Muscle of arm (tissue), 1 donor: ENCODE measurements at regions not wholly inside any gene's neighbourhood (a gene's known extent, or its start where the extent isn't known, plus 50 kb on each side); places are given as distances from the start of the nearest gene placed in this dataset.
"Not testable (repeated sequence)": the region's sequence is repeated elsewhere in the genome, so short reads cannot be mapped to it uniquely, and the experiment has no call there.

Experiments used
- DNase-seq: peaks from one replicate; pipeline ENCODE4 v3.0.0-alpha.2; 2013

- not testable (repeated sequence) for DNase-seq
Measured at GRCh38 chrX:92081250-92081649, 302.1 kb downstream of the PCDH11X start.

DNA sequence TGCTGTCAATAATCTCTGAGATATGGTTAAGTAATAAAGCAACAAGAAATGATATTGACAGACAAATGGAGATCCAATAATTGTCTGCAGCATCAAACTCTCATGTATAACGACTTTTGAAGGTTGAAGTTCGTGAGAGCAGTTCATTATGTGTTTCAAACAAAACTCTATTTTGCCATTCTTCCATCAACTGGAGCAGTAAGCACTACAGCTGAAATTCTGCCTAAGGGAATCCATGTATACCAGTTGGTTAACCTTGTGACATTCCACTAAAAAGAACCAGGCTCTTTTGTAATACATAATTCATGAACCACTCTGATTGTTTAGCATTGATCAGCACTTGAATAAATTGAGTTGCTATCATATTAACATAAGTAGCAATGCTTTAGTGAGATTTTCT is 311.6 kb downstream of the PCDH11X start:
- not testable (repeated sequence) for DNase-seq

DNA sequence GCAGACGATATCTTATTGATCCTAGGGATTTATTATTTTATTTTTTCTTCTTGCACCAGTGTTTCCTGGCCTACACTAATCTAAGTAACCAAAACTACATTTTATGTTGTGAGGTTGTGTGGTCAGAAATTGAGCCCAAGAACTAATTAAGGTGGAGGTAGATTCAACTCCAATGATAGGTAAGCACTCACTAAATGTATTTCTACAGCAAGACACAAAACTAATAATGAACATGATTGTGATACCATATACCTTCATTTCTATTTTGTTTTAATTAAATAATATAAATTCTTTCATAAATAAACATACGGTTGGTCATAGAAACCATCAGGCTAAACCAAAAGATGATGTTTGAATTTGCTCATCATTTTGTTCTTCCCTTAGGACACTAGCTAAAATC is 319.0 kb downstream of the PCDH11X start:
- DNase-seq = not testable (repeated sequence)

GRCh38 chrX:92100095-92100494 is 320.9 kb downstream of the PCDH11X start:
- DNase-seq = not testable (repeated sequence)

GRCh38 chrX:92105693-92106092 is 326.5 kb downstream of the PCDH11X start:
- not testable (repeated sequence) for DNase-seq

DNA sequence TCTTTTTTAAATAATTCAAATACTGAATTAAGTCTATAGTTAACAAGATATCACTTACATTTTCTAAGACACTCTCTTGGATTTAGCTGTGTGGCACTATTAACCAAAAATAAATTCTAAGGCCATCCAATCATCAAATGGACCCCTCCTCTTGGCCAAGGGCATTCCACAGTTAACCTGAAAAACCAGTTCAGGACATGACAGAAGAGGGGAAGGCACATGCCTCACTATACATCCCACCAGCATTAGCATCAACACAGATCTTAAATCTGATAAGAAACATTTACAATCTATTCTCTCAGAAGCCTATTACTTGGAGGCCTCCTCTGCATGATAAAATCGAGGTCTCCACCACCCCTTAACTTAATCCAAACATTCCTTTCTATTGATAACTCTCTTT is 327.5 kb downstream of the PCDH11X start:
- DNase-seq = not testable (repeated sequence)

DNA sequence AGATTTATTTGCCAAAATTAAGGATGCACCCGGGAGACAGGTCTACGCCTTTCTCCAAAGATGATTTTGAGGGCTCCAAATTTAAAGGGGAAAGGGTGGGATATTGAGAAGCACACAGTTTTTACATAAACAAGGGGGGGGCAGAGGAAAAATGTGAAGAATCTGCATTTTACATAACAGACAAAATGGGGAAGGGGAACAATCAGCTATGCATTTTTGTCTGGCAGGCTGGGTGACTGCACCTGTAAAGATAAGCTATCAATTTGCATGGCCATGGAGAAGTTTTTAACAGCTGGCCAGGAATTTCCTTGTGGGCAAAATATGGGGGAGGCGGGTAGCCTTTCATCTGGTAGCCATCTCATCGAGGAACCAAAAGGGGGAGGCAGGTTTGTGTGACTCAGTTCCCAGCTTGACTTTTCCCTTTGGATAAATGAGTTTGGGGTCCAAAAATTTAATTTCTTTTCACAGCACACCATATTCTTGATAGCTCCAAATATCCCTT is 331.3 kb downstream of the PCDH11X start:
- not testable (repeated sequence) for DNase-seq

- not testable (repeated sequence) for DNase-seq
Measured at GRCh38 chrX:92117701-92118100, 338.5 kb downstream of the PCDH11X start.

DNA sequence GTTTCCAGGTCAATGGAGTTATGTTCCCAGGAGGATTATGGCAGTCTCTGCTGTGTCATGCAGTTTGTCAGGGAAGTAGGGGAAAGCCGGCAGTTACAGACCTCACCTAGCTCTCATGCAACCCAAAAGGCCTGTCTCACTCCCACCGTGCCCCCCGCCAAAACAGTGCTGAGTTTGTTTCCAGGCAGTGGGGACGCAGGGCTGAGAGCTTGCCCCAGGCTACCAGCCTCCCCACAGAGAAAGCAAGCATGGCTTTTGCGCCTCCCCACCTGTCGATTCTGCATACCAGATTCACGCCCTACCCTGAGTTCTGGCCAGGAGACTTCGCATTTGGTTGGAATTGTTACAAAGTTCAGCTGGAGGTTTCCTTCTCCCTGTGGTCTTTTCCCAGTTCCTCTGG is 383.9 kb downstream of the PCDH11X start:
- DNase-seq = not testable (repeated sequence)

GRCh38 chrX:92209936-92210335 is 430.8 kb downstream of the PCDH11X start:
- DNase-seq = no peak

DNA sequence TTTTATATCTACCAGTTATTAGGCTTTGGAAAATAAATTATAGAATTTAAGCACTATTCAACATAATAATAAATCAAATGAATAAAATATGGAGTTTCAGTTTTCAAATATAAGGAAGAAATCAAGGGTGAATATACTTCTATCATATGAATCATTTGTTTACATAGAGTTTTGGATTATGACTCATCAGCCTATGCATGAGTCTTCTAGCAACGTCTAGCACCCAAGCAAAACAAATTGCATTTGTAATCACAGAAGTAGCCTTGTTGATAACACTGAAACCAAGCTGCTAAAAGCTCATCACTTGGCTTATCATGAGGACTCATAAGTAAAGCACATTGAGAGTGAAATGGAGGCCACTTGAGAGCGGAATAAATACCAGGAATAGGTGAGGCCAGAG is 434.6 kb downstream of the PCDH11X start:
- no peak for DNase-seq

DNA sequence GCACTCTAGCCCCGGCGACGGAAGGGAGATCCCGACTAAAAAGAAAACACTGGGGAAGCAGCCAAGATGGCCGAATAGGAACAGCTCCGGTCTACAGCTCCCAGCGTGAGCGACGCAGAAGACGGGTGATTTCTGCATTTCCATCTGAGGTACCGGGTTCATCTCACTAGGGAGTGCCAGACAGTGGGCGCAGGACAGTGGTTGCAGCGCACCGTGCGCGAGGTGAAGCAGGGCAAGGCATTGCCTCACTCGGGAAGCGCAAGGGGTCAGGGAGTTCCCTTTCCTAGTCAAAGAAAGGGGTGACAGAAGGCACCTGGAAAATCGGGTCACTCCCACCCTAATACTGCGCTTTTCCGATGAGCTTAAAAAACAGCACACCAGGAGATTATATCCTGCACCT is 435.8 kb downstream of the PCDH11X start:
- DNase-seq = not testable (repeated sequence)

- DNase-seq = no peak
Measured at GRCh38 chrX:92224406-92224805, 445.2 kb downstream of the PCDH11X start.

GRCh38 chrX:92230628-92231027 is 451.5 kb downstream of the PCDH11X start:
- no peak for DNase-seq

GRCh38 chrX:92231391-92231790 is 452.2 kb downstream of the PCDH11X start:
- DNase-seq = no peak

- DNase-seq = peak; percentile 0
Measured at GRCh38 chrX:92232182-92232581, 453.0 kb downstream of the PCDH11X start.

GRCh38 chrX:92241249-92241648 is 462.1 kb downstream of the PCDH11X start:
- no peak for DNase-seq

DNA sequence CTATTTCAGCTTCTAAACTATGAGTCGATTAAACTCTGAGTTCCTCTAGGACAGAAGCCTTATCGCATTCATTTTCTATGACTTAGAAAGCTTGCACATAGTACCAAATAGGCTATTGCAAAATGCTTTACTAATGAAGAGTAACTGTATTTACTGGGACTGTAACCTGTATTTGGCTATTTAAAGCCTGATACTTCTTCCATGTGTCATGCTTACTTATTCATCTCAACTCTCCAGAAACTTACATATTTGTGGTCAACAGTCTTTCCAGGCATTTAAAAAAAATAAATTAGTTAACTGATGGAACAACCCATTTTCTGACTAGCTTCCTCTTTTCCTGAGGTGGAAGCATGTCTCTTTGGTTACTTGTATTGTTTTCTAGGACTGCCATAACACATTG is 467.9 kb downstream of the PCDH11X start:
- no peak for DNase-seq

DNA sequence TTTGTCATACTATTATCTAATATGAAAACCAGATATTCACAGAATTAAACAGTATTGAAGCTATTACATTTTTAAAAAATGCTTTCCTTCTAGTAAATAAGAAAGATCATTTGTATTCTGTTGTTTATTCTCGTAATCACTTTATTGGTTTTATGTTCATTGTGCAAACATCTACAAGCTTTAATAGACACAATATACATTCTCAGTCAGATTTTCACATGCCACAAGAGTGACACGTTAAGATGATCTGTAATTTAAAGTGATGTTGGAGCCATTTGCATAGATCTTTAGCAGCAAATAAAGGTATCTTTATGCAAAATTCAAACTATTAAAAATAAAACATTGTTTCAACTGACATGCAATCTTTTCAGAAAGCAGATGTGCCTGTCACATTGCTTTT is 469.9 kb downstream of the PCDH11X start:
- DNase-seq = no peak

- no peak for DNase-seq
Measured at GRCh38 chrX:92260102-92260501, 480.9 kb downstream of the PCDH11X start.

GRCh38 chrX:92270936-92271855 is 492.0 kb downstream of the PCDH11X start:
- DNase-seq = peak; percentile 19

- DNase-seq = not testable (repeated sequence)
Measured at GRCh38 chrX:92278556-92278955, 499.4 kb downstream of the PCDH11X start.

DNA sequence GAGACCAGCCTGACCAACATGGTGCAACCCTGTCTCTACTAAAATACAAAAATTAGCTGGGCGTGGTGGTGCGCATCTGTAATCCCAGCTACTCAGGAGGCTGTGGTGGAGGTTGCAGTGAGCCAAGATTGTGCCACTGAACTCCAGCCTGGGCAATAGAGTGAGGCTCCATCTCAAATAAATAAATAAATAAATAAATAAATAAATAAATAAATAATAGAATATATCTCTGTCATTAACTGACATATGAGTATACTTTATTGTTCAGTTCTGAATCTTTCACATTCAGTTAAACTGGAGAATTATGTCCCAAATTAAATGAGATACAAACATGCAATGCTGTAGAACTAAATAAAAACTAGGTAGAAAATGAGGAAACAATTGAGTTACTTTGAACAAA is 501.2 kb downstream of the PCDH11X start:
- not testable (repeated sequence) for DNase-seq
